AG09309 (cell line): ENCODE measurements at regions not wholly inside any gene's neighbourhood (a gene's known extent, or its start where the extent isn't known, plus 50 kb on each side); places are given as distances from the start of the nearest gene placed in this dataset.

Source experiments
- DNase-seq: peaks from one replicate; pipeline ENCODE4 v3.0.0-alpha.2; 2010; ENCODE audit warnings: low read depth
- H3K4me3 ChIP-seq: 2 replicates; pipeline ENCODE4 v1.5.1; 2011; ENCODE audit warnings: mild to moderate bottlenecking, low read depth, low read length, moderate library complexity; ENCODE audit not compliant: control insufficient read depth
- CTCF ChIP-seq: IDR thresholded peaks from 2 replicates; pipeline ENCODE4 v1.5.1; 2011; ENCODE audit warnings: mild to moderate bottlenecking, low read depth, low read length, inconsistent platforms; ENCODE audit not compliant: insufficient read depth, control insufficient read depth; ENCODE audit errors: missing control alignments

GRCh38 chr2:13751955-13752354, 880.6 kb upstream of the LRATD1 start:
- no peak overlapping the region for H3K4me3 ChIP-seq
- no peak for TF ChIP-seq CTCF
- DNase-seq, result no peak

DNA sequence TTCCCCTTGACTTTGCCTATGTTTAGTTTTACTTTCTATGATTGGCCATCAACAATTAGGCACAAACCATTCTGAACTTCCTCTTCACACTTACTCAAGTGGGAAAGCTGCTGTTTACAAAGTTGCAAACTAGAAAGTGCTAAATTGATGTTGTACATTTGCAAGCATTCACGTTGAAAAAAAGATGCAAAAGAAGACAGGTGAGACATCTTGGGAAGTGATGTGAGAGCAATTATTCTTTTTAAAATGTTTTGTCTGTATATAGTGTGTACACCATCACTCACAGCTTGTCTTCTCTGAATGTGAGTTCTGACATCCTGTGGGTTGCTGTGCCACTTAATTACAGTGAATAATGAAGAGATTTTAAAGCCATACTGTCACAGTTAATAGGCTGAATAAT, 874.1 kb upstream of the LRATD1 start:
- H3K4me3 ChIP-seq, result no peak overlapping the region
- DNase-seq, result no peak
- no peak for TF ChIP-seq CTCF

GRCh38 chr2:13768274-13768673, 864.2 kb upstream of the LRATD1 start:
- no peak overlapping the region for H3K4me3 ChIP-seq
- DNase-seq, result no peak
- TF ChIP-seq CTCF, result no peak

DNA sequence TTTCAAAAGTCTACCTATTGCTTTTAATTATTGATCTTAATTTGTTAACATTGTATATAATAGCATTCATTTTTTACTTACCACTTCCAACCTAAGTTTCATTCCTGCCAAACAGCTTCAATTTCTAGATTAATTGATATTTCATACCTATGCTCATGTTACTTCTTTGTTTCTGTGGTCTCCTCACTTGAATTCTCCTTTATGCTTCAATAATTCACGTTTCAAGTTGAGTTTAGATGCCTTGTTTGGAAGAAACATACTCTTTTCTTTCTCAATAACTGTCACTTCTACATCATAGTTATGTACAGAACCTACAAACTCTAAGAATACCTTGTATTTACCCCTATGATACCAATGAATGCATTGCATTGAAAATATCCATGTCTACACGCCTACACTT, 862.2 kb upstream of the LRATD1 start:
- no peak for DNase-seq
- TF ChIP-seq CTCF, result no peak
- H3K4me3 ChIP-seq, result no peak overlapping the region

DNA sequence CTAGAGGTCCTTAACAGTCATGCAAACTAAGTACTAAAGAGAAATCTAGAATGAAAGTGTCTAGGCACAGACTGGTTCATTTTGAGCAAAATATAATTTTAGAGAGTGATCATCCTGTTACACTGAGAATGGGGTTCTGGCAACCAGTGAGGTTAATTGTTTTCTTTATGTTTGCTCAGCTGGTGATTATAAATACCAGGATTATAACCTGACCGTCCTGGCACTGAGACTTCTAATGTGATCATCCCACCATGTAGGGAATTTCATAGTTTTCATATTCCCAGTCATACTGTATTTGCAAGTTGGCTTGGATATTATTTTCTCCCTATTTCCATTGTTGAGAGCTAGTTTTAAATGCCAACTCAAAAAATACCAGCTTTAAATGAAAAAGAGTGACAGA, 852.5 kb upstream of the LRATD1 start:
- no peak for DNase-seq
- no peak for TF ChIP-seq CTCF
- no peak overlapping the region for H3K4me3 ChIP-seq

DNA sequence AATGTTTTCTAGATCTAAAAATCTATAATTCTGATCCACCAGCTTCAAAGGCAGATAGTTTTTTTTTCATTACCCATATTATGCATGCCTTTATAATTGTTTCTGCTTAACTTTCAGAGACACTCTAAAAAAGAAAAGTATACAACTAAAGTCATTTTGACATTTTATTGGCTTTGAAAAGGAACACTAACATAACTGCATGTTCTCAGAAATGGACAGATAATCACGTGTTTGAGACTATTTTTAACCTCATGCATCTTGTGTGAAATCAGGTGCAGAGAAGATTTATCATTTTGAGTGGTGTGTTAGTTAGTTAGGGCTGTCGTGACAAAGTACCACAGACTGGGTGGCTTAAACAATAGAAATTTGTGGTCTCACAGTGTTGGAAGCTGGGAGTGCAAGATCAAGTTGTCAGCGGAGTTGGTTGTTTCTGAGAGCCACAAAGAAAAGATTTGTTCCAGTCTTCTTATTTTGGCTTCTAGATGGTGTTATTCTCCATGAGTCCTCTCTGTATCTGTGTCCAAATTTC, 841.4 kb upstream of the LRATD1 start:
- DNase-seq, result no peak
- TF ChIP-seq CTCF, result no peak
- no peak overlapping the region for H3K4me3 ChIP-seq

GRCh38 chr2:13806539-13806938, 826.0 kb upstream of the LRATD1 start:
- no peak overlapping the region for H3K4me3 ChIP-seq
- no peak for DNase-seq
- TF ChIP-seq CTCF, result no peak
